ENCODE measurements at regions not wholly inside any gene's neighbourhood (a gene's known extent, or its start where the extent isn't known, plus 50 kb on each side); places are given as distances from the start of the nearest gene placed in this dataset.

DNA sequence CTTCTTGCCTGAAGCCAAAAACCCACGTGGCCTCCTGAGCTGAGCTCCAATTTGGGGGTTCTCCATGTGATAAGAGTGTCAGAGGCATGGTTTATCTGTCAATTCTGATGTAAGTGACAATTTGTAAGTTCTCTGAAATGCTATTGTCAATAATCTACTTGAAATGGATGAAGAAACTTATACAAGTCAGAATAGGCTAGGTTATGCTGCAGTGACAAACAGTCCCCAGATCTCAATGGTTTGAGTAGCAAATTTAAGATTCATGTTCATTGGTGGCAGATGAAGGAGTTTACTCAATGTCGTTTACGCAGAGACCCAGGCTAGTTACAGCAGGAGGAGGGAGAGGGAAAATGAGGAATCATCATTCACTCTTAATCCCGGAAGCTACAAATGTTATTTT, 352.4 kb downstream of the KIF16B start:
- DNase-seq: no peak
- no peak overlapping the region for H3K4me3 Mint-ChIP-seq
- H3K27ac Mint-ChIP-seq: no peak overlapping the region
- no peaks in the 10 kb centered on the region for H3K4me1 Mint-ChIP-seq (ENCODE audit: low read depth)
- ChIA-PET CTCF (no interaction called here), POLR2A (no interaction called here)
- H3K9me3 Mint-ChIP-seq: peaks cover 3% of the 10 kb centered on the region
- no peaks in the 10 kb centered on the region for H3K36me3 Mint-ChIP-seq
- no peaks in the 10 kb centered on the region for H3K27me3 Mint-ChIP-seq
- intact Hi-C loops (cut with micrococcal nuclease): no loop called here

DNA sequence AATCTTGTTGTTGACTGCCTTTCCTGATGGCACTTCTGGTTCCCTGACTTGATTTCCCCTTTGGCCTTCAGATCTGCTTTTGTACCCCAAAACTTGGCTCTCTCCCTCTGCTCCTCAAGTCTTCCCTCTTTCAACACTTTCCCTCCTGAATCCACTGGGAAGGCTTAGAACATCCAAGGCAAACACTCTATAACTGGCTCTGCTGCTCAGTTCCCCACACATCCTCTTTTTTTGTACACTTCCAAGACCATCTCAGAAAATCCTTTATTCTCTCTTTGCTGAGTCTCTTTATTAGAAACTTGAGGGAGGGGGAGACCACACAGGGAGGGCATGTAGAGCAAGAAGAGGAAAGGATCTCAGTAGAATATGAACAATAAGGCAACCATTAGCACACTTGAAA, 354.1 kb downstream of the KIF16B start:
- POLR2A ChIA-PET: no interaction called here

DNA sequence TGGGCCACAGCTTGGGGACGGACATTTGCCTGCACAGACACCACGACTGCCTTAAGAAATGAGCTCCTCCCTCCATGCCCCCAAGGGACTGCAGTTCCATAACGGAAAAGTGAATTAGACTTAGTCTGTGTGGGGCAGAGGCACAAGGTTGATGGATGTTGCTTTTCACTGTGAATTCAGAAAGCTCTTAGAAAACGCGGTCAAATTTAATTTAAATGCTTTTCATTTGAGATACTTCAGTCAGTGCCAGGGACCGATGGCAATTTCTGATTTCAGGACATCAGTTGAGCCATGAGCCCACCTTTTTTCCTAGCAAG, 356.4 kb downstream of the KIF16B start:
- DNase-seq: no peak
- peaks cover 3% of the 10 kb centered on the region for H3K9me3 Mint-ChIP-seq
- POLR2A ChIA-PET: no interaction called here

More for the DNA sequence above, 354.1 kb downstream of the KIF16B start:
- H3K27ac Mint-ChIP-seq: no peak overlapping the region
- no peaks in the 10 kb centered on the region for H3K36me3 Mint-ChIP-seq
- no peaks in the 10 kb centered on the region for H3K4me1 Mint-ChIP-seq (ENCODE audit: low read depth)
- no peak for DNase-seq
- intact Hi-C loops (cut with micrococcal nuclease): no loop called here
- CTCF ChIA-PET: no interaction called here
- H3K4me3 Mint-ChIP-seq: no peak overlapping the region
- H3K9me3 Mint-ChIP-seq: peaks cover 3% of the 10 kb centered on the region
- H3K27me3 Mint-ChIP-seq: no peaks in the 10 kb centered on the region

GRCh38 chr20:16216227-16216913, 356.9 kb downstream of the KIF16B start:
- Mint-ChIP-seq H3K27me3 (no peaks in the 10 kb centered on the region), H3K9me3 (peaks cover 3% of the 10 kb centered on the region), H3K27ac (no peak overlapping the region), H3K4me1 (ENCODE audit: low read depth) (no peaks in the 10 kb centered on the region), H3K36me3 (no peaks in the 10 kb centered on the region), H3K4me3 (no peak overlapping the region)
- intact Hi-C loops (cut with micrococcal nuclease): no loop called here
- POLR2A ChIA-PET: no interaction called here
- CTCF ChIA-PET: no interaction called here
- no peak for DNase-seq

More for the DNA sequence above, 356.4 kb downstream of the KIF16B start:
- Mint-ChIP-seq H3K4me3 (no peak overlapping the region), H3K36me3 (no peaks in the 10 kb centered on the region), H3K4me1 (ENCODE audit: low read depth) (no peaks in the 10 kb centered on the region), H3K27me3 (no peaks in the 10 kb centered on the region), H3K27ac (no peak overlapping the region)
- intact Hi-C loops (cut with micrococcal nuclease): no loop called here
- CTCF ChIA-PET: no interaction called here

DNA sequence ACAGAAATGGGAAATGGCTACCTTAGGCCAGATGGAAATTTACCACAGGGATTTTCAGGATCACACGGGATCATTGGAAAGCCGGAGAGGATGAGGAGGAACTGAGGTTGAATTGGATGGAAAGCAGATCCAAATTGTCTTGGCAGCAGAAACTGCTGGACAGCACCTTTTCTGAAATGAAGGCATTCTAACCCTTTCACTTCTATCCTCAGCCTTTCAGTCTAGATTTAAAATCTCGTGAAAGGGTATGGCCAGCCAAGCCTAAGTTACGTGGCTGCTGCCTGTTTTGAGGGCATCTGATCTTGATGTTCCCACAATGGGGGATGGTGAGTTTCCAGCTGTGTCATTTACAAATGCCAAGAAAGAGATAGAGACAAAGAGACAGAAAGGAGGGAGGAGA, 358.2 kb downstream of the KIF16B start:
- no peak overlapping the region for H3K27ac Mint-ChIP-seq
- no peak overlapping the region for H3K4me3 Mint-ChIP-seq
- H3K27me3 Mint-ChIP-seq: no peaks in the 10 kb centered on the region
- DNase-seq: no peak
- POLR2A ChIA-PET: interaction anchor here (0.6 kb wide), 1 partner anchor 9 kb away, joined by 3 read pairs; no protein-coding TSS in a partner anchor
- H3K9me3 Mint-ChIP-seq: no peaks in the 10 kb centered on the region
- intact Hi-C loops (cut with micrococcal nuclease): no loop called here
- no peaks in the 10 kb centered on the region for H3K36me3 Mint-ChIP-seq
- H3K4me1 Mint-ChIP-seq (ENCODE audit: low read depth): no peaks in the 10 kb centered on the region
- CTCF ChIA-PET: no interaction called here

GRCh38 chr20:16212790-16213189, 360.5 kb downstream of the KIF16B start:
- H3K4me3 Mint-ChIP-seq: no peak overlapping the region
- H3K9me3 Mint-ChIP-seq: no peaks in the 10 kb centered on the region
- H3K27ac Mint-ChIP-seq: no peak overlapping the region
- no peak for DNase-seq
- H3K27me3 Mint-ChIP-seq: no peaks in the 10 kb centered on the region
- intact Hi-C loops (cut with micrococcal nuclease): no loop called here
- POLR2A ChIA-PET: no interaction called here
- H3K36me3 Mint-ChIP-seq: no peaks in the 10 kb centered on the region
- CTCF ChIA-PET: no interaction called here
- no peaks in the 10 kb centered on the region for H3K4me1 Mint-ChIP-seq (ENCODE audit: low read depth)

DNA sequence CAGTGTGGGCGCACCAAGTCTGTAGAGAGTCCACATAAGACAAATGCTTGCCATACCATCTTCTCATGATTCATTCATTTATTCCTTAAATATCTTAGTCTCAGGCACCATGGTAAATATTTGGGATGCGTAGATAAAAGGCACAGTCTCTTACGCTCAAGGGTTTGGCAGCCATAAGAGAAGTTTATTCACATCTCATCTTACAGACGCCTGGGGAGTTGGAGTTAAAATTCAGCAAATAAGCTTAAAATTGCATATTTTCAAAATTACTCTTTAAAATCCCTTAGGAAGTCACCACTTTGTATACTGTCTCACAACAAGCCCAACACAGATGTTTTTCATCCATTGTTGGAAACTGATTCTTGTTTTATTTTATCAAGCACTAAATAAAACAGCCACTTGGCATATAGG, 363.3 kb downstream of the KIF16B start:
- POLR2A ChIA-PET: no interaction called here
- H3K9me3 Mint-ChIP-seq: no peaks in the 10 kb centered on the region
- H3K36me3 Mint-ChIP-seq: no peaks in the 10 kb centered on the region
- H3K4me1 Mint-ChIP-seq (ENCODE audit: low read depth): no peaks in the 10 kb centered on the region
- no peak overlapping the region for H3K4me3 Mint-ChIP-seq
- no peak for DNase-seq
- CTCF ChIA-PET: no interaction called here
- intact Hi-C loops (cut with micrococcal nuclease): no loop called here
- peaks cover 1% of the 10 kb centered on the region for H3K27me3 Mint-ChIP-seq
- no peak overlapping the region for H3K27ac Mint-ChIP-seq

- no peak for DNase-seq
- no peaks in the 10 kb centered on the region for H3K4me1 Mint-ChIP-seq (ENCODE audit: low read depth)
- ChIA-PET CTCF (no interaction called here), POLR2A (no interaction called here)
- no peak overlapping the region for H3K4me3 Mint-ChIP-seq
- H3K27me3 Mint-ChIP-seq: peaks cover 1% of the 10 kb centered on the region
- no peaks in the 10 kb centered on the region for H3K9me3 Mint-ChIP-seq
- intact Hi-C loops (cut with micrococcal nuclease): no loop called here
- no peak overlapping the region for H3K27ac Mint-ChIP-seq
- no peaks in the 10 kb centered on the region for H3K36me3 Mint-ChIP-seq
Observed at GRCh38 chr20:16209357-16209756, 363.9 kb downstream of the KIF16B start.

GRCh38 chr20:16208443-16208842, 364.8 kb downstream of the KIF16B start:
- CTCF ChIA-PET: no interaction called here
- POLR2A ChIA-PET: no interaction called here
- H3K9me3 Mint-ChIP-seq: no peaks in the 10 kb centered on the region

GRCh38 chr20:16206817-16207216, 366.4 kb downstream of the KIF16B start:
- Mint-ChIP-seq H3K9me3 (no peaks in the 10 kb centered on the region), H3K4me3 (no peak overlapping the region), H3K27ac (no peak overlapping the region), H3K4me1 (ENCODE audit: low read depth) (no peaks in the 10 kb centered on the region), H3K27me3 (peaks cover 1% of the 10 kb centered on the region), H3K36me3 (no peaks in the 10 kb centered on the region)
- ChIA-PET POLR2A (no interaction called here), CTCF (no interaction called here)
- intact Hi-C loops (cut with micrococcal nuclease): no loop called here
- no peak for DNase-seq

More at GRCh38 chr20:16208443-16208842, 364.8 kb downstream of the KIF16B start:
- intact Hi-C loops (cut with micrococcal nuclease): no loop called here
- H3K27ac Mint-ChIP-seq: no peak overlapping the region
- DNase-seq: no peak
- H3K27me3 Mint-ChIP-seq: peaks cover 1% of the 10 kb centered on the region
- no peaks in the 10 kb centered on the region for H3K36me3 Mint-ChIP-seq
- H3K4me1 Mint-ChIP-seq (ENCODE audit: low read depth): no peaks in the 10 kb centered on the region
- H3K4me3 Mint-ChIP-seq: no peak overlapping the region

DNA sequence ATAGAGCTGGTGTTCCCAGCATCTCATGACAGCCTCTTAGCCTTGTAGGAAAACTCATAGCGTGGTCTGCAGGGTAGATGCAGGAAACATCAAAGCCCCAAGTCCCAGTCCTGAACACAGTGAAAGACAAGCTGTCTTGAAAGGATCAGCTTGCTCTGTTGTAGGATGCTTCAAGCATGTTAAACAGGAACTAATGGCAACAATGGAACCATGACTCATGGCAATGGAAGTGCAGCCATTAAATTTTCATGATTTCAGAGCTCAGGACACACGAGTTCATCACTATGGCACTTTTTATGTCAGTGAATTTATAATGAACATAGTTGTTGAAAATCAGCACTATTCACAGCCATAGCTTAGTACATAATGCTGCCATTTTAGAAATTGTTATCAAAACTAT, 367.7 kb downstream of the KIF16B start:
- Mint-ChIP-seq H3K4me1 (ENCODE audit: low read depth) (no peaks in the 10 kb centered on the region), H3K9me3 (peaks cover 5% of the 10 kb centered on the region), H3K27ac (no peak overlapping the region), H3K27me3 (peaks cover 1% of the 10 kb centered on the region), H3K36me3 (no peaks in the 10 kb centered on the region), H3K4me3 (no peak overlapping the region)
- intact Hi-C loops (cut with micrococcal nuclease): no loop called here
- ChIA-PET CTCF (no interaction called here), POLR2A (no interaction called here)
- no peak for DNase-seq

- ChIA-PET POLR2A (no interaction called here), CTCF (no interaction called here)
- Mint-ChIP-seq H3K36me3 (no peaks in the 10 kb centered on the region), H3K4me3 (no peak overlapping the region), H3K27ac (no peak overlapping the region), H3K27me3 (peaks cover 1% of the 10 kb centered on the region), H3K4me1 (ENCODE audit: low read depth) (no peaks in the 10 kb centered on the region), H3K9me3 (peaks cover 5% of the 10 kb centered on the region)
- DNase-seq: no peak
- intact Hi-C loops (cut with micrococcal nuclease): no loop called here
Observed at GRCh38 chr20:16203096-16203495, 370.2 kb downstream of the KIF16B start.

DNA sequence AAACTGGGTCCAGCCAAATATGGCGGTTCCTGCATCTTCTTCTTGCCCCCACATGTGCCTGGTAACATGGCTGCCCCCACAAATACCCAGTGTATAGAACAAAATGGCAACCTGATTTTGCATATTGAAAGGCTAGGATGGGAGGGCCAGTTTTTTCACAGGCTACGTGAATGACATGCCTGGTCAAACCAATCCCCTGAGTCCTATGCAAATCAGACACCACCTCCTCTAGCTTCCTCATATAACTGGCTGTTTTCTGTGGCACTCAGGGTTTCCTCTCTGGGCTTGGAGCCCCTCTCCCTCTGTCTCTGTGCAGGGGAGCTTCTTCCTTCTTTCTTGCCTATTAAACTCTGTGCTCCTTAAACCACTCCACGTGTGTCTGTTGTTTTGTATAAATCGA, 372.1 kb downstream of the KIF16B start:
- H3K36me3 Mint-ChIP-seq: no peaks in the 10 kb centered on the region
- CTCF ChIA-PET: no interaction called here
- no peak overlapping the region for H3K27ac Mint-ChIP-seq
- H3K9me3 Mint-ChIP-seq: peaks cover 5% of the 10 kb centered on the region
- POLR2A ChIA-PET: no interaction called here
- H3K4me3 Mint-ChIP-seq: no peak overlapping the region
- DNase-seq: no peak
- peaks cover 1% of the 10 kb centered on the region for H3K27me3 Mint-ChIP-seq
- intact Hi-C loops (cut with micrococcal nuclease): no loop called here
- no peaks in the 10 kb centered on the region for H3K4me1 Mint-ChIP-seq (ENCODE audit: low read depth)

GRCh38 chr20:16197696-16198095, 375.6 kb downstream of the KIF16B start:
- ChIA-PET CTCF (no interaction called here), POLR2A (no interaction called here)
- no peak overlapping the region for H3K27ac Mint-ChIP-seq
- intact Hi-C loops (cut with micrococcal nuclease): no loop called here
- no peak overlapping the region for H3K4me3 Mint-ChIP-seq
- no peaks in the 10 kb centered on the region for H3K36me3 Mint-ChIP-seq
- no peaks in the 10 kb centered on the region for H3K27me3 Mint-ChIP-seq
- H3K4me1 Mint-ChIP-seq (ENCODE audit: low read depth): no peaks in the 10 kb centered on the region
- DNase-seq: no peak
- H3K9me3 Mint-ChIP-seq: peaks cover 5% of the 10 kb centered on the region
